ENCODE measurements at regions not wholly inside any gene's neighbourhood (a gene's known extent, or its start where the extent isn't known, plus 50 kb on each side); places are given as distances from the start of the nearest gene placed in this dataset.

DNA sequence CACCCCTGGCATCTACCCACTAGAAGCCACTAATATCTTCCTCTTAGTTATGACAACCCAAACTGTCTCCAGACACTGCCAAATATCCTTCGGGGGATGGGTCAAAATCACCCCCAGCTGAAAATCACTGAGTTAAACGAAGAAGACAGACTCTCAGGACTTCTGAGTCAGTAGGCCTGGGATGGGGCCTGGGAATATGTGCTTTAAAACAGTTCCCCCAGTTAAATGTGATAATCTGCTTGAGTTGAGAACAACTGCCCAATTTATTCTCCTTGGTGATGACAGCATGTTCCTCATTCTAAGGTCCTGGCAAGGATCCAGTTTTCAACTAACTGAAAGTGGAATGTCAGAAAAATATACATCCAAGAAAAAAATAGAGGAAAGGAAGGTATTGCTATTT, 52.4 kb downstream of the CBLL2 start:
- Mint-ChIP-seq H3K27me3 (peaks cover 4% of the 10 kb centered on the region), H3K4me1 (no peaks in the 10 kb centered on the region), H3K4me3 (no peak overlapping the region), H3K36me3 (ENCODE audit: low read depth) (no peaks in the 10 kb centered on the region), H3K9me3 (peaks cover 4% of the 10 kb centered on the region), H3K27ac (no peak overlapping the region)
- ATAC-seq (replicated peaks): no peak

DNA sequence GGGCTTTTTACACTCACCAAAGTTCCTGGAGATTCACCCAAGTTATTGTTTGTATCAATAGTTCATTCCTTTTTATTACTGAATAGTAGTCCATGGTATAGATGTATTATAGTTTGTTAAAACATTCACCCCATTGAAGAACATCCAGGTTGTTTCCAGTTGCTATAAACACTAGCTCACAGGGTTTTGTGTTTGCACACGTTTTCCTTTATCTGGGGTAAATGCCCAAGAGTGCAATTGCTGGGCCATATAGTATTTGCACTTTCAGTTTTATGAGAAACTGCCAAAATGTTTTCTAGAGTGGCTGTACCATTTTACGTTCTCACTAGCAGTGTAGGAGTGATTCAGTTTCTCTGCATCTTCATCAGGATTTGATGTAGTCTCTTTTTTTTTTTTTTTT, 57.1 kb downstream of the CBLL2 start:
- no peak for ATAC-seq (replicated peaks)
- H3K4me3 Mint-ChIP-seq: no peak overlapping the region

DNA sequence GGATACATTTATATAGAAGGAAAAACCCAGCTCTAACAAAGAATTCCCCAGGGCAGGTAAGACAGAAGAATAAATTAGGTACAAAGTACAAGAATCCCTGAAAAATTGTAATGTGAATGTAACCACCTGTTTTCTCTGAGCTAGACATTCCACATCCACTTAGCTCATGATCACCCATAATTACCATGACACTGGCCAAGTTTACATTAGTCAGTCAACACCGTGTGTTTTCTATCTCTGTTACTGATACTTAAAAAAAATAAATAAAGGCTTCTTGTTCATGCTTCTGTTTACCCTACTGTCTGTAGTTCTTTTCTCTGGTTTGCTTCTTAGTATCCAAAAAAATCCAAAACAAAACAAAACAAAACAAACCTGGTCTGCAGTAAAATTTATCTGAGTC, 66.0 kb downstream of the CBLL2 start:
- H3K27me3 Mint-ChIP-seq: no peaks in the 10 kb centered on the region
- no peak overlapping the region for H3K4me3 Mint-ChIP-seq

More for the DNA sequence above, 57.1 kb downstream of the CBLL2 start:
- H3K36me3 Mint-ChIP-seq (ENCODE audit: low read depth): no peaks in the 10 kb centered on the region
- no peaks in the 10 kb centered on the region for H3K4me1 Mint-ChIP-seq
- no peak overlapping the region for H3K27ac Mint-ChIP-seq
- H3K9me3 Mint-ChIP-seq: no peaks in the 10 kb centered on the region
- peaks cover 3% of the 10 kb centered on the region for H3K27me3 Mint-ChIP-seq

DNA sequence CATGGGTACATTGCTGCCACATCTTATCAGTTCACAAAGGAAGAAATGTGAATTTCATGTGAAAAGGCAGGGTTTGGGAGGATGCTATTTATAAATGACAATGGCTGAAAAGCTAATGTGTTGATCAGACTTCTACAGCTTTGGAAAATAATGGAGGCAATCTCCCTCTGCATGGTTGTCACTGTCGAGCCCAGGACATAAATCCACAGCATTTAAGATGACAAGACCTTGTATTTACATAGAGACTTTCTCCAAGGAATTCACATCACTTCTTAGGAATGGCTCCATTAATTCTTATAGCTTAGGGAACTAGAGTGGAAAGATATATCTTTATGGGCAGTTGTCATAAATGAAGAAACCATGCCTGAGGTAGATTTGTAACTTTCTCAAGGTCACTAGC, 66.7 kb downstream of the CBLL2 start:
- Mint-ChIP-seq H3K27ac (no peak overlapping the region), H3K4me1 (no peaks in the 10 kb centered on the region), H3K4me3 (no peak overlapping the region), H3K9me3 (no peaks in the 10 kb centered on the region), H3K36me3 (ENCODE audit: low read depth) (no peaks in the 10 kb centered on the region), H3K27me3 (no peaks in the 10 kb centered on the region)
- ATAC-seq (replicated peaks): no peak

More for the DNA sequence above, 66.0 kb downstream of the CBLL2 start:
- no peaks in the 10 kb centered on the region for H3K9me3 Mint-ChIP-seq
- H3K27ac Mint-ChIP-seq: no peak overlapping the region
- no peaks in the 10 kb centered on the region for H3K36me3 Mint-ChIP-seq (ENCODE audit: low read depth)
- no peaks in the 10 kb centered on the region for H3K4me1 Mint-ChIP-seq
- ATAC-seq (replicated peaks): no peak

DNA sequence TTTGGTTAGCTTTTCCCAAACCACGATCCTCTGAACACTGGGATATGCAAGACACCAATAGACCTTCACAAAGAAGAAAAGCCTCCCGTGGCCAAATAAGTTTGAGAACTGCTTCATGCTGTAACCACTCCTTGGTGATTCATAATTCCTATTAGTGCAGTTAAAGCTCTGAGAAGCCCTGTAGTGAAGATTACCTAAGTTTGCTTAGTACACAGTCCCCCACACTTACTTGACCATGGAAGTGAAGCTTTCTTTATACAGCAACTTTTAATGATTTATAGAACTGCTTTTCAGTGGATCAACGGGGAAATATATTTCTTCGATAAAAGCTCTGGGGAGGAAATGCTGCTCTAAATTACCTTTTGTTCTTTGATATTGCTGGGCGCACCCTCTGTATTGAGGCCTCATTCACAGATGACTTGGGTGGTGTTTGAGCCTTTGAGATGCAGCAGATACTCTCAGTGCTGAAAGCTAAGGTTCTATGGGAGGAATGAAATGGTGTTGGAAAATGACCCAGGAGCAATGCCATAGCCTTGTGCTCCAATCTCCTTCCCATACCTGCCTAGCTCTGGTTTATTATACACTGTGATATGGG, 67.4 kb downstream of the CBLL2 start:
- H3K4me1 Mint-ChIP-seq: no peaks in the 10 kb centered on the region
- no peaks in the 10 kb centered on the region for H3K9me3 Mint-ChIP-seq
- no peaks in the 10 kb centered on the region for H3K36me3 Mint-ChIP-seq (ENCODE audit: low read depth)
- no peaks in the 10 kb centered on the region for H3K27me3 Mint-ChIP-seq
- ATAC-seq (replicated peaks): no peak
- H3K27ac Mint-ChIP-seq: no peak overlapping the region
- no peak overlapping the region for H3K4me3 Mint-ChIP-seq

DNA sequence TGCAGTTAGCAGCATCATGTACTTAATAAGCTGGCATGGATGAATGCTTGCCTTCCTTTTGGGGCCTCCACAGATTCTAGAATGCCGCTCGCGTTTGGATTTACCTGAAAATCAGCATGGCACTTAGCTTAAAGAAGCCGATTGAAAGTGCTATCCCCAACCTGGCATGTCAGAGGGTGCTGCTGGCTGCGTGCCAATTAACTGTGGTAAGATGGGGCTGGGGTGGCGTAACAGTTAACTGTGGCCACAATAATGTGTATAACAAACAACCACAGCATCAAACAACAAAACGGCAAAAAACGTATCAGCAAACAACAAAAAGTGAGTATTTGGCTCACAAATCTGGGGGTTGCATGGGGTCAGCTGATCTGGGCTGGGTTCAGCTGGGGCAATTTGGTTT, 70.5 kb downstream of the CBLL2 start:
- H3K4me1 Mint-ChIP-seq: no peaks in the 10 kb centered on the region
- H3K27ac Mint-ChIP-seq: no peak overlapping the region
- ATAC-seq (replicated peaks): no peak
- H3K4me3 Mint-ChIP-seq: no peak overlapping the region
- no peaks in the 10 kb centered on the region for H3K36me3 Mint-ChIP-seq (ENCODE audit: low read depth)
- H3K27me3 Mint-ChIP-seq: peaks cover 3% of the 10 kb centered on the region
- peaks cover 4% of the 10 kb centered on the region for H3K9me3 Mint-ChIP-seq

DNA sequence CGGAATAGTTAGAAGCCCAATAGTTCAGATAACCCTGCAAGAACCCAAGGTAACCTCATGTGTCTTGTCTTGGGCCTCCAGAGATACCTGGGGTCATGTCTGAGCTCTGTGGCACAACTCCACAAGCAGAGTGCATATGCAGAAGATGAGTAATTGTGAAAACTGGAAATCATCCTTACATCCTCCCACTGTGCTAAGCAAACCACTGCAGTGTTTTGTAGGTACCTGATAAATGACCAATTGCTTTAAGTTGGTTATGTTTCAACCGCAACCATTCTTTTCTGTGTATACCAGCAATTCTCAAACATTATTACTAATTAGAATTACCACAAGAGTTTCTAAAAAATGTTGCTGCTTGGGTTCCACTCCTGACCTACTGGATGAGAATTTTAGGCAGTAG, 73.2 kb downstream of the CBLL2 start:
- Mint-ChIP-seq H3K4me3 (no peak overlapping the region), H3K36me3 (ENCODE audit: low read depth) (no peaks in the 10 kb centered on the region), H3K9me3 (peaks cover 4% of the 10 kb centered on the region), H3K27me3 (peaks cover 3% of the 10 kb centered on the region), H3K4me1 (no peaks in the 10 kb centered on the region), H3K27ac (no peak overlapping the region)
- no peak for ATAC-seq (replicated peaks)

DNA sequence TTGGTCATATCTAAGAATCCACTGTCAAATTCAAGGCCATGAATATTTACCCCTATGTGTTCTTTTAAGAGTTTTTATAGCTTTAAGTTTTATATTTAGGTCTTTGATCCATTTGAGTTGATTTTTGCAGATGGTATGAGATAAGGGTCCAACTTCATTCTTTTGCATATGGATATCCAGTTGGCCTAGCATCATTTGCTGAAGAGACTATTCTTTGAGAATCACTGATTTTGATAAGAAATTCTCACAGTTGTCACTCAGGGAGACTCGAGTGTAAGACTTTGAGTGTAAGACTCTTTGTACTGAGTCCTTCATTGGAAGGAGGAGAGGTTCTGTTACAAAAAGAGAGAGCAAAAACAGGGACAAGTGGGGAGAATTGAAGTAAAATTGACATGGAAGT, 74.8 kb downstream of the CBLL2 start:
- Mint-ChIP-seq H3K27ac (no peak overlapping the region), H3K4me1 (no peaks in the 10 kb centered on the region), H3K27me3 (peaks cover 3% of the 10 kb centered on the region), H3K4me3 (no peak overlapping the region), H3K36me3 (ENCODE audit: low read depth) (no peaks in the 10 kb centered on the region), H3K9me3 (peaks cover 4% of the 10 kb centered on the region)
- ATAC-seq (replicated peaks): no peak

DNA sequence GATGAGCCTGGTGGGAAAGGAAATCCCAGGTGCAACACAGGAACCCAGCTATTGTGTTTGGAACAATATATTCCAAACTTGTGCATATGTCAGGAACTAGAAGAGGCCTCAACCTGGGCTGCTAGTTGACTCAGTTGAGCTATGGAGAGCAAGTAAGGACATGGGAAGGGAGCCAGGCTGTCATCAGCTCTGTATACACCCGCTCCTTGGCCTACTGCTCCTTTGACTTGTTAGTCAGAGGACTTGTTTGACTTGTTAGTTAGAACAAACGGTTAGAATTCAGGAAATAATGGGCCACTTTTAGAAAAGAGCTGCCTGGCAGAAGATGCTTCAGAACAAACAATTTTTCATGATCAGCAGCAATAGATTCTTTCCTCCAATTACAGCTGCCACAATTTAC, 76.4 kb downstream of the CBLL2 start:
- peaks cover 3% of the 10 kb centered on the region for H3K27me3 Mint-ChIP-seq
- H3K9me3 Mint-ChIP-seq: peaks cover 4% of the 10 kb centered on the region
- H3K4me1 Mint-ChIP-seq: no peaks in the 10 kb centered on the region
- no peaks in the 10 kb centered on the region for H3K36me3 Mint-ChIP-seq (ENCODE audit: low read depth)
- no peak for ATAC-seq (replicated peaks)
- no peak overlapping the region for H3K4me3 Mint-ChIP-seq
- no peak overlapping the region for H3K27ac Mint-ChIP-seq

DNA sequence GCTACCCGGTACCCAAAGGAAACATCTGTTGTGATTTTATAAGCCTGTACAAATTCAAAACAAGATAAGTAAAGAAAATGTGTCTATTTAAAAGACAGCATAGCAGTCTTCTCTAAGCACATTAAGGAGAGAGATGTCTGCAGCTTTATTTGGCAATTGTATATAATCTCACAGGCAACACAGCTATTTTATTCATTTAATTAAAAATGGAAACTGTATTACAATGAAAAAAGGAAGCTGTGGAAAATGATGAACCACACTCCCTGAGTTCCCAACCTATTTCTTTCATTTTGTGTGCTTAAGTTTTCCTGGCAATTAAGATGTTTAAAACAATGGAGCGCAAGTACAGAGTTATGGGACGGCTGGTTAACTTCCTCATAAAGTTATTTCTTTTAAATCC, 78.4 kb downstream of the CBLL2 start:
- Mint-ChIP-seq H3K27ac (no peak overlapping the region), H3K27me3 (peaks cover 3% of the 10 kb centered on the region), H3K4me1 (no peaks in the 10 kb centered on the region), H3K4me3 (no peak overlapping the region), H3K36me3 (ENCODE audit: low read depth) (no peaks in the 10 kb centered on the region), H3K9me3 (peaks cover 4% of the 10 kb centered on the region)
- ATAC-seq (replicated peaks): no peak

DNA sequence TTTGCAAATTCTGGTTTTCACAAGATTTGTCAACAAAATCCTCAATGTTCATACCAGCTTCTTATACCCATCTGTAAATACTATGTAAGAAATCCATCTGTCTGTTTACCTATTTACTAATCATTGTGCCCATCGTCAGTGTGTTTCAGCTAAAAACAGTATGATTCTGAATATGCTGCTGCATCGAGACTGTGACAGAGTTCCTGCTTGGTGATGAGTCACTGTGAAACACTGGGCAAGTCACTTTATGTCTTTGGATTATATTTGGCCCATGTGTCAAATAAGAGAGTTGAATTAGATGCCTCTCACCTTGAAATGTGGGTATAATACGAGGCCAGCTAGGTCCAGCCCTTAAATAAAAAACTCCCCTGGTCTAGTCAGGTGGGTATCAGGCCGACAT, 79.3 kb downstream of the CBLL2 start:
- H3K27me3 Mint-ChIP-seq: no peaks in the 10 kb centered on the region
- no peak for ATAC-seq (replicated peaks)
- no peak overlapping the region for H3K27ac Mint-ChIP-seq
- H3K36me3 Mint-ChIP-seq (ENCODE audit: low read depth): no peaks in the 10 kb centered on the region
- no peaks in the 10 kb centered on the region for H3K9me3 Mint-ChIP-seq
- H3K4me3 Mint-ChIP-seq: no peak overlapping the region
- H3K4me1 Mint-ChIP-seq: no peaks in the 10 kb centered on the region

DNA sequence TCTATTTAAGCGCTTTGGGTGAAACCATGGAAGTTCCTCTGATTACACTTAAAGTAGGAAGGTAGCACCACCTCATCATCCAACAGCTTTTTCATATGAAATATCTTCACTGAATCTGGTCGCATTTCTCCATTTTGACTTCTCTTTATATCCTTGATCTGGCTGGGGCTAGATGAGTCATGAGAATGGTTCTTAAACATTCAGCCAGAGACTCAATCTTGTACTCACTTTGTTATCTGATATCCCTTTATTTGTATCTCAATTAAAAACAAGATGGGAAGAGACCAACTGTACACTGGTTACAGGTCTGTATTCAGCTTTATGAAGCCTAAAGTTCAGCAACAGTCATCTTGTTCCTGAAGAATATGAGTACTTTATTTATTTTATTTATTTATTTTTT, 84.9 kb downstream of the CBLL2 start:
- H3K9me3 Mint-ChIP-seq: peaks cover 3% of the 10 kb centered on the region
- H3K4me3 Mint-ChIP-seq: no peak overlapping the region
- H3K36me3 Mint-ChIP-seq (ENCODE audit: low read depth): no peaks in the 10 kb centered on the region
- no peaks in the 10 kb centered on the region for H3K27me3 Mint-ChIP-seq
- ATAC-seq (replicated peaks): no peak
- H3K27ac Mint-ChIP-seq: no peak overlapping the region
- no peaks in the 10 kb centered on the region for H3K4me1 Mint-ChIP-seq

DNA sequence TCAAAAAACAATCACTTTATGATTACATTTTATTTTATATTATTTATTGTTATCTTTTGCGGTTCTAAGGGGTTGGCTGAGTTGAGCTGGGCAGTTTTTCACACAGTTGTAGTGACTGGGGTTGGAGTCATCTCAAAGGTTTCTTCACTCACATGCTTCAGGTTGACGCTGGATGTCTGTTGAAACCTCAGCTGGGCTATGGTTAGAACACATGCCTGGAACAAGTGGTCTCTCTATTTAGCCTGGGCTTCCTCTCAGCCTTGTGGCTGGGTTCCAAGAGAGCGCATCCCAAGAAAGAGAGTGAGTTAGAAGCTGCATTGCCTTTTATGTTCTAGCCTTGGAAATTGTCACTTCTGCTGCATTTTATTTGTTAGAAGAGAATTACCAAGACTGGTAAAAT, 87.4 kb downstream of the CBLL2 start:
- no peaks in the 10 kb centered on the region for H3K27me3 Mint-ChIP-seq
- no peak overlapping the region for H3K4me3 Mint-ChIP-seq
- no peak overlapping the region for H3K27ac Mint-ChIP-seq
- no peaks in the 10 kb centered on the region for H3K36me3 Mint-ChIP-seq (ENCODE audit: low read depth)
- no peak for ATAC-seq (replicated peaks)
- H3K4me1 Mint-ChIP-seq: no peaks in the 10 kb centered on the region
- H3K9me3 Mint-ChIP-seq: peaks cover 3% of the 10 kb centered on the region

DNA sequence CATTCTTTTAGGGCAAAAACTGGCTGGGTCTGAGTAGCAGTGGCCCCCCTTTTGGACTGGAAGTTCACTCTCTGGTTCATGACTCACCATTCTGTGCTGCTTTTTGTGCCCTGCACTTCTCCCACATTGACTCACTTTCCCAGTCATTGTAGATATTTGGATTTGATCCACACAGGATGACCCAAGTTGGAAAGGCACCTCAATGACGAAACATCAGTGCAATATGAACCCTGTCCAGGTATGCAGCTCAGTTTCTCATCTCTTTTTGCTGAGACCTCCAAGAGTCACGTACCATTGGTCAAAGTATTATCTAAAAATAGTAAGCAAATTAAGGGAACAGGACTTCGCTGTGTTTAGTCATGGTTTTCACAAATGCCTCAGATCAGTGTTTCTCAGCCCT, 92.7 kb downstream of the CBLL2 start:
- Mint-ChIP-seq H3K36me3 (ENCODE audit: low read depth) (no peaks in the 10 kb centered on the region), H3K27ac (no peak overlapping the region), H3K4me3 (no peak overlapping the region), H3K4me1 (no peaks in the 10 kb centered on the region), H3K9me3 (no peaks in the 10 kb centered on the region), H3K27me3 (no peaks in the 10 kb centered on the region)
- no peak for ATAC-seq (replicated peaks)

DNA sequence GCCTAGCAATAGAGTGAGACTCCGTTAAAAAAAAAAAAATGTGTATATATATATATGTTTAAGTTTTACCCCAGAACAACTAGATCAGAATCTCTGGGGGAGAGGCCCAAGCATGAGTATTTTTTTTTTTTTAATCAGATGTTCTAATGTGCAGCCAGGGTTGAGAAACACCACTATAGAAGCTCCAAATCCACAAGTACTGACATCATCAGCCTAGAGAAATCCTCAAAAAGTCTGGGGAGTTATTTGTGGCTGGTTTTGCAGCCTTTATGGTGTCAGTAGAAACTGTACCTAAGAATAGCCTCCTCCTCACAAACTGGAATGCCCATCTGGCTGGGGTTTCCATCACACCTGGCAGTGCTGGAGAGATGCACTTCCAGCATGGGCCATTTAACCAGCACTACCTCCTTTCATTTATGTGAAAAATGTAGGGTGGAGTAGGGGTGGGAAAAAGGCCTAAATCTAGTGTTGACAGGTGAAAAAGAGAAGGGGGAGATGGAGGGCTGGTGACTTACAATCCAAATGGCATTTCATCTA, 93.5 kb downstream of the CBLL2 start:
- Mint-ChIP-seq H3K4me1 (no peaks in the 10 kb centered on the region), H3K36me3 (ENCODE audit: low read depth) (no peaks in the 10 kb centered on the region), H3K9me3 (no peaks in the 10 kb centered on the region), H3K27ac (no peak overlapping the region), H3K27me3 (no peaks in the 10 kb centered on the region), H3K4me3 (no peak overlapping the region)
- ATAC-seq (replicated peaks): no peak

DNA sequence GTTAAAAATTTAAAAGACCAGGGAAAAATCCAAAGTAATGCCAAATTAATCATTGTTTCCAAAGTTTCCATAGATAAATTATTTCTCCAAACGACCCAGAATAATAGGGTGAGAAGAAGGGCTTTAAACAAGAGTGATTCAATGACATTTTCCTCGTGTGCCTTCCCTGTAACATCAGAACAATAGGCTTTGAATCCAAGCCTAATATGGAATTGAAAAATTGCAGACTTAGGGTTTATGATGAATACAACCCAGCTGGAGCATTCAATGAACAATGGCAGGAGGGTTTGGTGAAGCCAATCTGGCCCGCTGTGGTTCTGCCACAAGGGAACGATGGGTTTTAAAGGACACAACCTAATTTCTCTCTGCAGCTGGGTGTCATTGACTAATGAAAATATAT, 94.2 kb downstream of the CBLL2 start:
- ATAC-seq (replicated peaks): no peak
- Mint-ChIP-seq H3K4me3 (no peak overlapping the region), H3K27me3 (no peaks in the 10 kb centered on the region), H3K4me1 (no peaks in the 10 kb centered on the region), H3K27ac (no peak overlapping the region), H3K36me3 (ENCODE audit: low read depth) (no peaks in the 10 kb centered on the region), H3K9me3 (no peaks in the 10 kb centered on the region)

Measured in activated T-helper 17 cell treated with anti-CD3 and anti-CD28 coated beads, Interleukin-2, amount 50 U/mL, for 72 hours (primary cell).